NT2/D1 (cell line): ENCODE measurements at regions not wholly inside any gene's neighbourhood (a gene's known extent, or its start where the extent isn't known, plus 50 kb on each side); places are given as distances from the start of the nearest gene placed in this dataset.

ENCODE experiments used
- YY1 ChIP-seq: IDR thresholded peaks from 2 replicates; pipeline ENCODE4 v1.6.1; 2011; ENCODE audit not compliant: insufficient read length, insufficient read depth
- ZNF274 ChIP-seq: IDR thresholded peaks from 2 replicates; pipeline ENCODE4 v1.6.1; 2011; ENCODE audit warnings: mild to moderate bottlenecking, low read depth, low read length

- TF ChIP-seq YY1, result no peak
- TF ChIP-seq ZNF274, result no peak
Observed at GRCh38 chr13:50153876-50154275, 138.6 kb downstream of the KCNRG start.
